GM21825 (cell line): ENCODE measurements at regions not wholly inside any gene's neighbourhood (a gene's known extent, or its start where the extent isn't known, plus 50 kb on each side); places are given as distances from the start of the nearest gene placed in this dataset.
"Not testable (repeated sequence)": the region's sequence is repeated elsewhere in the genome, so short reads cannot be mapped to it uniquely, and the experiment has no call there.

ENCODE experiments used
- ATAC-seq: cut with Tn5 transposase; IDR thresholded peaks from one replicate; pipeline ENCODE4 v1.9.1; 2021; ENCODE audit warnings: mild to moderate bottlenecking, moderate library complexity; ENCODE audit not compliant: unreplicated experiment

DNA sequence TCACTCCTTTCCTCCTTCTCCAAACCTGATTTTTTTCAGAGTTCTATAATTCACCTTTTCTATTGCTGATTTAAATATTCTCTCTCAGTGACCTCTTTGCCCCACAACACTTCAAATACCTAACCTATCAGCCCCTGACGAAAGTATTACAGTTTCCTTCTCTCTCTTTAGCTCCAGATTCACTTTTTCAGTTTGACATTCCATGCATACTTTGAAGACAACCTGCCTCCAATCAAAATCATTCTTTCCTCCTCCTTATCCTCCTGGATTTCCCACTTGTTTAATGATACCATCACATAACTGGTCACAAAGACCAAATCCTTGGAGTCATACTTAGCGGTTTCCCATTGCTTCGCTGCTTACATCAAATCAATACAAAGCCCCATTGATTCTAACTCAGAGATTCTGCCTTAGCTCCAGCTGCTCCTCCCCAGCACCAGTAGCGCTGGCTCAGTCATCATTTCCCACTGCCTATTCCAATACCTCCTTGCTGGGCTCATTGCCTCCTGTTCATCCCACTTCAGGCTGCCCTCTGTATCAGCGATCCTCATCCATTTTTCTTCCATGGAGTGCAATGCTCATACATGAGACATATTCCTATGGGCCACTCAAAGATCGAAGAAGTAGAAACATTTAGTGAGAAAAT is 240.1 kb downstream of the ZNF92 start:
- not testable (repeated sequence) for ATAC-seq

DNA sequence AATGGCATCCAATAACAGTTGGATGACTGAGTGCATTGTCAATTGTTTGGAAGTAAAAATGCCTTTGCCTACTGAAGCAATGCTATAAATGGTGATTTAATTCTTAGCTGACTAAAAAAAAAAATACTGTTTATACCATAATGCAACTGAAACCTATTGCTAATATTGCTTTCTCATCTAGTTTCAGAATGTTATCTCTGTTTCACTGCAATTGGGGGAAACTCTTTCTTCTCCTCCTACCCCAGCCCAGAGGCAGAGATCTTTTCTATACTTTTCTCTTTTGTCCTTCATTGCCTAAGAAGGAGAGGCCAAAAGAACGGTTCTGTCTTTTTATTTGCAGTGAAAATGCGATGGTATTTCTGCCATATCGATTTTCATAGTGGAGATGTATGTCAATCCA is 242.5 kb downstream of the ZNF92 start:
- not testable (repeated sequence) for ATAC-seq

DNA sequence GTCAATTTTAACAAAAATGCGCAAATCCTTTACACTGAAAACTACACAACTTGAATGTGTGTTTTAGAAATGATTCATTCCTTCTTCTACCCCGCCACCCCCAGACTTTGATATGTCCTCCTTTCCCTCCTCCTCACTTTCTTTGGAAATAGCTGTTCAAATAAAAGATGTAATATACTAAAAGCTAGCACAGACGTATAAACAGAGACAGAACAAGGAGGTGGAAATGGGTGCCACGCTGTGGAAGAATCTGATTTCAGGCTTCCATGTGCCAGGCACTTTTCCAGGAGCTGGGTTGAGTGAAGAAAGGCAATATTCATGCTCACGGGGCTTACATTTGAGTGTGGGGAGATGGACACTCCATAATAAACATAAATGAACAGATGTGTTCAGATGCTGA is 246.6 kb downstream of the ZNF92 start:
- not testable (repeated sequence) for ATAC-seq

DNA sequence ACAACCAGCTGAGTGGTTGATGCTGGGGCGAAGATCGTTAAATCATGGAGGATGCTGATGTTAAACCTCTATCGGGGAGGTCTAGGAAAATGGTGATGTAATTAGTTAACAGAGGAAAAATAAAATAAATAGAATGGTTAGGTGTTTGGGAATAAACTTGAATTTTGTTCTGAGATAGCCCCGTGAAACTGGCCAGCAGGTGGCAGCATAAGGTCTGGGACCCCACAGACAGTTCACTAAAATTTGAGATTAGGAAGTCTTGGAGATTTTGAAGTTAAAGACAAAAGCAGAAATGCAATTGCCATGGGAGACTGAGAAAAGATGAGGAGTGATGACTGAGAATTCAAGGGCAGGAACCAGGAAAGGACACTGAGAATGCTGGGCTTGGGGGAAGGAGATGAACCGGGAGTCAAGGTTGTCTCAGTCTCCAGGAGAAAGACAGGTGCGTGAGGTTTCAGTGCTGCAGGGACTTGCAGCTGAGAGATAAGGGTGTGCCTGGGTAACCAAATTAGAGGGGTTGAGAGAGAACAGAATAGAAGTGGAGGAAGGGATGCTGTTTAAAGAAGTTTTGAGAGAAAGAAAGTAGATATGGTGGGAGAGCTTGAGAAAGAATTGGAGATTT is 248.0 kb downstream of the ZNF92 start:
- ATAC-seq = not testable (repeated sequence)

DNA sequence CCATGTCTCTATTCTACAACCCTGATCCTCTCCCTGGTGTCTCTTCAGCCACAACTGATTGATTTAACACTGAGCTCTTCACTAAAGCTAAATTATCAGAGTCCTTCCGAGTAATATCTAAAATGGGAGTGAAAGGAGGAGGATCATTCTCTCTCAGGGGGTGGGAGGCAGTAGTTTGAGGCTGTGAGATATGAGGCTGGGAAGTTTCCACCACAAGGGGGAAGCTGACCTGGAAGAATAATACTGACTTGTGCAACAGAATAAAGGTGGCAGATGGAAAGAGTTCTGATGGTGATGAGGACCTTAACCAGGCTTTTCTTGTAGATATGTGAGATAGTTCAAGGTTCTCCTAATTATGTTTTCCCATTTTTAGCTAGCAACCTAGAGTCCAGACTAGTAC is 241.6 kb upstream of the VKORC1L1 start:
- not testable (repeated sequence) for ATAC-seq

DNA sequence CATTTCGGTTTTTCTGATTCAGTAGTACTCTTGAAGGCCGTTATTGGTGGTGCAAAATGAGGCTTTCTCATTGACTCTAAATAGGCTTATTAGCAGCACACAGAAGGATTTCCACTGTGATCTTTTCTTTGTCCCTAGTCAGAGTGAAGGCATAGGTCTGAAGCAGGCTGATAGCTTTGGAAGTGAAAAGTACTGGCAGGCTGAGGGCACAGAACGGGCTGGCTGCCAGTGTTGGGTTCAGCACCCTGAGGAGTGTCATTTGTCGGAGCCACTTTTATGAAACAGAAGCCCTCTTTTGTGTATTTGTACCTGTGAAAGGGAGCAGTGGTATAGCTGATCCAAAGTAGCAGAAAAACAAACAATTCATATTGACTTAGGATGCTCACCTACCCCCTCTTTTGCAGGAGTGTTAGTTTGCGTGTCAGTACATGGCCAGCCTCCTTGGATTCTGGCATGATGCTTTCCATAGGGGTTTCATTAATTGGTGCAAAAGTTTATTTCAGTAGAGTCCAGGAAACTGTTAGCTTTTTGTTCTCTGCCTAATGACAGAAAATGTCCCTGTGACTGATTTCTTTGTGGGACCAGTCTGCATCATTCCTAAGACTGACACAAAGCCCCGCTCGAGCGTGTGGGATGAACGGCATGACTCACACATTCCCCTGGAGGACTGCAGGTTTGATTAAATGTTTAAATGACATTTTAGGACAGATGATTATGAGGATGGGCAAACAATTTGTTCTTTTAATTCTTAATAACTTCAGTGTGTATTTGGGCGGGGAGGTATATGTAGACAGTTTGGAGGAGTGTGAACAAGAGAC is 239.1 kb upstream of the VKORC1L1 start:
- not testable (repeated sequence) for ATAC-seq

DNA sequence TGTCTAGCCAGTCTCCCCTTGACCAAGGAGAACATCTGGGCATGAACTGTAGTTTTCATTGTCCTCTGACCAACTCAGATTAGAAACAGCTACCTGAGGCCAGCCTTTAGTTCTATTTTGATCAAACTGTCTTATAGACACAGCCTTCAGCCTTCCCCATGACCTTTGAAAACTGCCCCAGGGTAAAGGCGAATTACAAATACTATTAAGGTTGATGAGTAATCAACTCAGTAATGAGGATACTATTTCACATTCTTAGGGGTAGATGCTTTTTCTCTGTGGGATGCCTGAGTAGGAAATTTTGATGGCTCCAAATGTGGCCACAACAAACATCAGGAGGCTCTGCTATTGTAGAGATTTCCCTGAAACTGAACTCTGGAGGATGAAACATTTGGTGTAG is 234.0 kb upstream of the VKORC1L1 start:
- not testable (repeated sequence) for ATAC-seq

DNA sequence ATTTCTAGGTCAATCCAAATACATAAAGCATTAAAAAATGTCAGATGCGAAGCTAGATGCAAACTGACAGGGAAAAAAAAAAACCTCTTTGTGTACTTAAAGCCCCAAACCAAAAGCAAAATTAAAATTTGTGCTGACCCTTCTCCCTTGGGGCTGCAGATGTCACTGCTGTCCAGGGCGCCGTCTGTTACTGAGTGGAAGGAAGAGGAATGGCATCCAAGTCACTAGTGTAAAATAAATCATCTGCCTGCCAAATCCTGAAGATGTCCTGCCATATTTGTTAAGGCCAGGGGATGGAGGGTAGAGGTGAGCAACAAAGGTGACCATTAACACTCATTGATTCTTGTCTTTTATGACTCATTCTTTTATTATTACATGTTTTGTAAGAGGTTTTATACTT is 233.2 kb upstream of the VKORC1L1 start:
- not testable (repeated sequence) for ATAC-seq

DNA sequence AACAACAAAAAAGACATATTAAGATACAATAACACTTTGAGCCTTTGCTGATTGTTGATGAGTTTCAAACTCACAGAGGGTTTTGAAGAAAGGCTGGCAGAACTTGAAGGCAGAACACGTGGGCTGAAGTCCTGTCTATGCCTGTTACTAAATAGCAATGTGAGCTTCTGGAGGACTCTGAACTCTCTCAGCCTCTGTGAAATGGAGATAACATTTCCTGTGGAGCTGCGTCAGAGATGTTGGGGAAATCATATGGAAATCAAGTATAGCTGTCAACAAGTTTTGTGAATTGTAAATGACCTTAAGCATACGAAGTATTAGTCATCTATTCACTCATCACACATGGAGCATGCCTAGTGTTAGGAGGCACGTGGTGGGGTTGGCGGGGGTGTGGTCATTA is 229.4 kb upstream of the VKORC1L1 start:
- not testable (repeated sequence) for ATAC-seq

DNA sequence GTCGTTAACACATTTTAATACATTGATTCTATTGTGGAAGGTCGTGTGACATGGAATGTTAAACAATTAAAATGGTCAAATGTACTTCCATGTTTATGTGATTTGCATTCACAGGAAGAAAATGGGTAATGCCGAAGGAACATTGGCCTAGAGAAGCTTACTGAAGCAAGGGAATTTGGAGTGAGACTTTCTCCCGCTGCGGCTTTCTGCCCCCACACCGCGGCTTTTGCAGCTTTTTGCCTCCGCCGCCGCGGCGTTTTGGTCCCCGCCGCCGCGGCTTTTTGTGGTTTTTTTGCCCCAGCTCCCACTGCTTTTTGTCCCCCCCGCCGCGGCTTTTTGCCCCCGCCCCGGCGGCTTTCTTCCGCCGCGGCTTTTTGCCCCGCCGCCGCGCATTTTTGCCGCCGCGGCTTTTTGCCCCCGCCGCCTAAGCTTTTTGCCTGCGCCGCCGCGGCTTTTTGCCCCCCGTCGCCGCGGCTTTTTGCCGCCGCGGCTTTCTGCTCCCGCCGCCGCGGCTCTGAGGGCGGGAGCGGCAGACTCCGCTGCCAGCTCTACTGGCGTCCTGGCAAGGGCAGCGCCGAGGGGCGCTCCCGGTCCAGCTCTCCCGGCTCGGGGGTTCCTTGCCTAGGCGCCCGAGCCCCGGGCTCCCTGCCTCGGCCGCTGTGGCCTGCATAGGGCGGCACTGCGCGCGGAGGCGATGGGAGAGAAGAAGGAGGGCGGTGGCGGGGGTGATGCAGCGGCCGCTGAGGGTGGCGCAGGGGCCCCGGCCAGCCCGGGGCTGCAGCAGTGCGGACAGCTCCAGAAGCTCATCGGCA is 225.5 kb upstream of the VKORC1L1 start:
- not testable (repeated sequence) for ATAC-seq

DNA sequence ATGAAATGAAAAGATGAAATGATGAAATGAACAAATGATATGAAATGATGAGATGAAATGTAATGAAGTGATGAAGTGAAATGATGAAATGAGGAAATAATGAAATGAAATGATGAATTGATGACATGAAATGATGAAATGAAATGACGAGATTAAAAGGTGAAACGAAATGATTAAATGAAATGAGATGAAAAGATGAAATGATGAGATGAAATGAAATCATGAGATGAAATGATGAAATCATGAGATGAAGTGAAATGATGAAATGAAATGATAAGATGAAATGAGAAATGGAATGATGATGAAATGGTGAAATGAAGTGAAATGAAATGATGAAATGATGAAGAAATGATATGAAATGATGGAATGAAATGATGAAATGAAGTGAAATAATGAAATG is 221.7 kb upstream of the VKORC1L1 start:
- ATAC-seq = not testable (repeated sequence)

DNA sequence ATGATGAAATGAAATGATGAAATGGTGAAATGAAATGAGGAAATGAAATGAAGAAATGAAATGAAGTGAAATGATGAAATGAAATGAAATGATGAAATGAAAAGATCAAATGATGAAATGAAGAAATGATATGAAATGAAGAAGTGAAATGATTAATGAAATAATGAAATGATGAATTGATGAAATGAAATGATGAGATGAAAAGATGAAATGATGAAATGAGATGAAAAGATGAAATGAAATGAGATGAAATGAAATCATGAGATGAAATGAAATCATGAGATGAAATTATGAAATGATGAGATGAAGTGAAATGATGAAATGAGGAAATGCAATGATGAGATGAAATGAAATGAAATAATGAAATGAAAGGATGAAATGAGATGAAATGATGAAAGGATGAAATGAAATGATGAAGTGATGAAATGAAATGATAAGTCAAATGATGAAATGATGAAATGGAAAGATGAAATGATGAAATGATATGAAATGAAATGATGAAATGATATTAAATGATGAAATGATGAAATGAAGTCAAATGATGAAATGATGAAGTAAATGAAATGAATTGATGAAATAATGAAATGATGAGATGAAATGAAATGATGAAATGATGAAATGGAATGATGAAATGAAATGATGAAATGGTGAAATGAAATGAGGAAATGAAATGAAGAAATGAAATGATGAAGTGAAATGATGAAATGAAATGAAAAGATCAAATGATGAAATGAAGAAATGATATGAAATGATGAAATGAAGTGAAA is 220.9 kb upstream of the VKORC1L1 start:
- not testable (repeated sequence) for ATAC-seq

DNA sequence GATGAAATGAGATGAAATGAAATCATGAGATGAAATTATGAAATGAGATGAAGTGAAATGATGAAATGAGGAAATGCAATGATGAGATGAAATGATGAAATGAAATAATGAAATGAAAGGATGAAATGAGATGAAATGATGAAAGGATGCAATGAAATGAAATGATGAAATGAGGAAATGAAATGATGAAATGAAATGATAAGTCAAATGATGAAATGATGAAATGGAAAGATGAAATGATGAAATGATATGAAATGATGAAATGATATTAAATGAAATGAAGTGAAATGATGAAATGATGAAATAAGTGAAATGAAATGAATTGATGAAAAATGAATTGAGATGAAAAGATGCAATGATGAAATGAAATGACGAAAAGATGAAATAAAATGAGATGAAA is 220.2 kb upstream of the VKORC1L1 start:
- not testable (repeated sequence) for ATAC-seq

DNA sequence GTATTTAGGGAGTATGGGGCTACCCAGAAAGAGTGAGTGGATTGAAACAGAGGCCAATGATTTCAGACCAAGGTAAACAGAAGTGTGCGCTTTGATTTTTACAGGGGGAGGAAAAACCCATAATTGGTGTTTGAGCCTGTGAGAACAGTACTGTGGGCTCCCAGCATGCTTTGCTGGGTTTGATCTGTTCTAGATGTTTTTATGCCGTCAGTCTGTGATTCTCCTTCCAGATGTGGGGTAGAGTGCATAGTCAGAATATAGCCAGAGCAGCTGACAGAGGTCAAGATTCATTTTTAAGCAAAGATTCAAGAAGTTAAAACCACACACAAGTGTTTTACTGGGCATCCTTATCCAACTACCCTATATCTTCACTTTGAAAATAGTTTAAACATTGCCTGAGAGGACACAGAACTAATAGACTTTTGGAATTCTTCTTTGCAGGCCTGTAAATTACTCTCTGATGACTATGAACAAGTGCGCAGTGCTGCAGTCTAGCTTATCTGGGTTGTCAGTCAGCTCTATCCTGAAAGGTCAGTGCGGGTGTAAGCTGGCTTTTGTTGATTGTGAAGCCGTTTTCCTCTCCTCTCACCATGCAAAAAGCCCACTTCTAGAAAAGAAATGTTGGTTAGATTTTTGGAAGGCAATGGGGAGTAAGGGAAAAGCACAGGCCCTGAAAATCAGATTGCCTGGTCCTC is 216.2 kb upstream of the VKORC1L1 start:
- ATAC-seq = not testable (repeated sequence)

DNA sequence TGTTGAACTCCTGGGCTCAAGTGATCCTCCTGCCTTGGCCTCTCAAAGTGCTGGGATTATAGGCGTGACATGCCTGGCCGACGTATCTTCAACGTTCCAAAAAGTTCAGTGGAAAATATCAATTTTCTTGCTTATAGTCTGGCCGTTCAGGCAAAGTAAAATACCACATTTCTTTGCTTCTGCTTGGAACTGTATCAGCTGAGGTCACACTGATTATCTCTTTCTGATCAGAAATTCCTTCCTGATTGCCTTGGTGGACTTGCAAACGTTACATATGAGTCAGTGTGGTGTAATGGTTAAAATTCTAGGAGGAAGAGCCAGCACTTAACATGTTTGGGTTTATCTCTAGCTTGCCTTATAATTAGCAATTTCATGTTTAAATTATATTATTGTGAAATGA is 189.5 kb upstream of the VKORC1L1 start:
- ATAC-seq = not testable (repeated sequence)

DNA sequence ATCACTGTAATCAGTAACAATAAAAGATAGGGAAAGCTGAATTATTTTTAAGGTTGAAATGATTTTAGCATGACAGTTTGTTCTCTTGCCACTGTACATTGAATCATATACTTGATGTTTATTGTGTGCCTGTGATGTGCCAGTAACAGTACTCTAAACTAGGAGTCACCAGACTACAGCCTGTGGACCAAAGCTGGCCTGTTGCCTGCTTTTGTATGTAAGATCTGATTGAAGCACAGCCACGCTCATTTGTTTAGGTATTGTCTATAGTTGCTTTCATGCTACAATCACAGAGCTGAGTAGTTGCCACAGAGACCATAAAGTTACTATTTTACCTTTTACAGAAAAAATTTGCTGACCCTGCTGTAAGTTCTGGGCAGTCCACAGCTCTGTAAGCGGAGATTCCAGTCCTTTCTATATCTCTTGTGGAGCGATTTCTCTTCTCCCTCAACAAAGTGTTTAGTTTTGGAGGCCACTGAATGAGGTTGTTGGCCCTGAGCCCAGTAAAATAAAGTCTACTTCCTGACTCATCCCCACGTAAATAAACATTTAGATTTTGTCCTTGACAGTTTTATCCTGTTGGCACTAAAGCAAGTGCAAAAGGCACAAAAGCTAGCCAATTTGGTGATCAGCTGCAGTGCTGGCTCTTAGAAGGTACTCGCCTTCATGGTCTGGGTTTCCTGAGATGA is 173.7 kb upstream of the VKORC1L1 start:
- not testable (repeated sequence) for ATAC-seq

DNA sequence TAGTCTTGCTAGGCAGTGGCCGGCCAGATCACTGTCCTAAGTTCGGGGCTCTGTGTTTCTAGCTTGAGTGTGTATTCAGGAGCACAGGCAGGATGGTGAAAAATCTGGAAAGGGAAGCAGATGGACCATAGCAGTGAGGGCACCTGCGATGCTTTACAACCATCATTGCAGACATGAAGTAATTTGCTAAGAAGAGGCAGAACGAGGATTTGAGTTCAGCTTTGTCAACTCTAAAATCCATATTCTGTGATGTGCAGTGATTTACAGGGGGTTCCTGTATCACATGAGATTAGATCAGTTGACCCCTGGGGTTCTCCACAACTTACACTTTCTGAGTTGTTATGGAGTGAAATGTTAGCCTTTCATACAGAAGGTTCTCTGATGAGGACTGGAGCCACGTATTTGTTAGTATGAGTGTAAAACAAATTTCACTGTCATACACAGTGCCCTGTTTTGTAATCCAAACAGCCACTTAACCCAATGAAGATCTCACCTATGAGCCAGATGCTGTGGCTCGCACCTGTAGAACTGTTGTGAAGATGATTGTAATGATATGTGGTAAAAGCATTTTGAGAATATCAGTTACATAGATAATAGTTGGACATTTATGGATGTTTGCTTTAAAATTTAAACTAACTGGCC is 173.0 kb upstream of the VKORC1L1 start:
- ATAC-seq = not testable (repeated sequence)

DNA sequence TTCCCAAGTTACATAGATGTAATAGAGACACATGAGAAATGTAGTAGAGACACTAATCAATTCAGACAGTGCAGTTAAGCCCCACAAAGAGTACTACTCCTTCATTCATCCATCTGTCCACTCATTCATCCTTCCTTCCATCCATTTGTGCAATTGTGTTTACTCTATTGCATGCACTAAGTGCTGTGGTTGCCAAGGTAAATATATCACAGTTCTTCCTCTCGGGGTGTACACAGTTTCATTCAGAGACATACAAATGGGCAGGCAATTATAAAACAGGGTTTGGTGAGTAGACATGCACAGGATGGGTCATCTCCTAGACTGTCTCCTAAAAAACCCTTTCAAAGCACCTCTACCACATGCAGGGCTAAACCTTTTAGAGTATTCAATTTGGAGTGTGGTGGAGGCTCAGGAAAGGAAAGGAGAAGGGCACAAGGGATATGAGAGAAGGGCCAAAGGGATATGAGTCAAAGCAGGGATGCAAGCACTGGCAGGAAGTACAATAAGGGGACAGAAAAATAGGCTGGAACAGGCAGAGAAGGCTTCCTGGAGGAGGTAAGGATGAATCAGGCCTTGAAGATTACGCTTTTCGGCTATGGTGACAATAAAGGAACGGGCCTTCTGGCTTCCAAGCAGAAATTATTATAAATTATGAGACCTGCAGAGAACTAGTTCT is 153.6 kb upstream of the VKORC1L1 start:
- ATAC-seq = not testable (repeated sequence)
